ENCODE measurements at regions not wholly inside any gene's neighbourhood (a gene's known extent, or its start where the extent isn't known, plus 50 kb on each side); places are given as distances from the start of the nearest gene placed in this dataset.
"Not testable (repeated sequence)": the region's sequence is repeated elsewhere in the genome, so short reads cannot be mapped to it uniquely, and the experiment has no call there.

DNA sequence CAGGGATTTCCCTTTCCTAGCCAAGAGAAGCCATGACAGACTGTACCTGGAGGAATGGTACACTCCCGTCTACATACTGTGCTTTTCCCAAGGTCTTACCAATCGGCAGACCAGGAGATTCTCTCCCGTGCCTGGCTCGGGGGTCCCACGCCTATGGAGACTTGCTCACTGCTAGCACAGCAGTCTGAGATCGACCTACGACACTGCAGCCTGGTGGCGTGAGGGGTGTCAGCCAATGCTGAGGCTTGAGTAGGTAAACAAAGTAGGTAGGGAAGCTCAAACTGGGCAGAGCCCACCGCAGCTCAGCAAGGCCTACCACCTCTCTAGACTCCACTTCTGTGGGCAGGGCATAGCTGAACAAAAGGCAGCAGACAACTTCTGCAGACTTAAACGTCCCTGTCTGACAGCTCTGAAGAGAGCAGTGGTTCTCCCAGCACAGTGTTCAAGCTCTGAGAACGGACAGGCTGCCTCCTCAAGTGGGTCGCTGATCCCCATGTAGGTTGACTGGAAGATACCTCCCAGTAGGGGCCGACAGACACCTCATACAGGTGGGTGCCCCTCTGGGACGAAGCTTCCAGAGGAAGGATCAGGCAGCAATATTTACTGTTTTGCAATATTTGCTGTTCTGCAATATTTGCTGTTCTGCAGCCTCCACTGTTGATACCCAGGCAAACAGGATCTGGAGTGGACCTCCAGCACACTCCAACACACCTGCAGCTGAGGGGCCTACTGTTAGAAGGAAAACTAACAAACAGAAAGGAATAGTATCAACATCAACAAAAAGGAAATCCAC lies 270.4 kb upstream of the TLE3 start:
- TF ChIP-seq, protein P1, sequence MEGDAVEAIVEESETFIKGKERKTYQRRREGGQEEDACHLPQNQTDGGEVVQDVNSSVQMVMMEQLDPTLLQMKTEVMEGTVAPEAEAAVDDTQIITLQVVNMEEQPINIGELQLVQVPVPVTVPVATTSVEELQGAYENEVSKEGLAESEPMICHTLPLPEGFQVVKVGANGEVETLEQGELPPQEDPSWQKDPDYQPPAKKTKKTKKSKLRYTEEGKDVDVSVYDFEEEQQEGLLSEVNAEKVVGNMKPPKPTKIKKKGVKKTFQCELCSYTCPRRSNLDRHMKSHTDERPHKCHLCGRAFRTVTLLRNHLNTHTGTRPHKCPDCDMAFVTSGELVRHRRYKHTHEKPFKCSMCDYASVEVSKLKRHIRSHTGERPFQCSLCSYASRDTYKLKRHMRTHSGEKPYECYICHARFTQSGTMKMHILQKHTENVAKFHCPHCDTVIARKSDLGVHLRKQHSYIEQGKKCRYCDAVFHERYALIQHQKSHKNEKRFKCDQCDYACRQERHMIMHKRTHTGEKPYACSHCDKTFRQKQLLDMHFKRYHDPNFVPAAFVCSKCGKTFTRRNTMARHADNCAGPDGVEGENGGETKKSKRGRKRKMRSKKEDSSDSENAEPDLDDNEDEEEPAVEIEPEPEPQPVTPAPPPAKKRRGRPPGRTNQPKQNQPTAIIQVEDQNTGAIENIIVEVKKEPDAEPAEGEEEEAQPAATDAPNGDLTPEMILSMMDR (IDR thresholded peaks at IDR 0.05): not testable (repeated sequence)
- not testable (repeated sequence) for TF ChIP-seq POLR2A (IDR thresholded peaks at IDR 0.05); POLR2AphosphoS5 (IDR thresholded peaks at IDR 0.05; ENCODE audit: insufficient read depth in 1 of 2, low read depth in 1 of 2)
